GM12891 (cell line): ENCODE measurements at regions not wholly inside any gene's neighbourhood (a gene's known extent, or its start where the extent isn't known, plus 50 kb on each side); places are given as distances from the start of the nearest gene placed in this dataset.

ENCODE experiments used
- POLR2A ChIP-seq: IDR thresholded peaks from 2 replicates; pipeline ENCODE4 v1.6.1; 2011; ENCODE audit warnings: low read depth, low read length, control low read depth
- POLR2AphosphoS5 ChIP-seq: IDR thresholded peaks from 2 replicates; pipeline ENCODE4 v1.6.1; 2011; ENCODE audit warnings: low read depth, low read length, control low read depth
- POU2F2 ChIP-seq: IDR thresholded peaks from 2 replicates; pipeline ENCODE4 v1.6.1; 2011; ENCODE audit warnings: low read depth, mild to moderate bottlenecking, control low read depth, low read length, moderate library complexity
- SPI1 ChIP-seq: IDR thresholded peaks from 2 replicates; pipeline ENCODE4 v1.6.1; 2011; ENCODE audit warnings: low read depth, low read length, control low read depth
- TAF1 ChIP-seq: IDR thresholded peaks from 2 replicates; pipeline ENCODE4 v1.6.1; 2011; ENCODE audit warnings: low read depth, low read length, control low read depth

DNA sequence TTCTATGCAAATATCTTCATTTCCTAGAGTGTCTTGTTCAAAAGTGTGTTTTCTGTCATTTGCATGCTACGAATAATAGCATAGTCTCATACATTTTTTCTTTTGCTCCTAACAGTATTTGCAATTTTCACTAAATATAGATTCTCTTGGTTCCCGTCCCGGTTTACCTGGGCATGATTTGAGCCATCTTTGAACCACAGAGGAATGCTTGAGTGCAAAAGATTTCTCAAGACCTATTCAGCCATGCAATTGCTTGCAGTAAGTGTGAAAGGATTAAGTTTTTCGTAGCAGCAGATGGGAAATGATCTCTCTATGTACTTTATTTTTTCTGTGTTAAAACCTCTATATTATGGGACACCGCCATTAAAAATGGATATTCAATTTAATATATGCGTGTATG is 733.0 kb downstream of the ZPLD1 start:
- TF ChIP-seq POLR2A (no peak), POLR2AphosphoS5 (no peak), TAF1 (no peak), SPI1 (no peak), POU2F2 (no peak)
